ENCODE measurements at regions not wholly inside any gene's neighbourhood (a gene's known extent, or its start where the extent isn't known, plus 50 kb on each side); places are given as distances from the start of the nearest gene placed in this dataset.

DNA sequence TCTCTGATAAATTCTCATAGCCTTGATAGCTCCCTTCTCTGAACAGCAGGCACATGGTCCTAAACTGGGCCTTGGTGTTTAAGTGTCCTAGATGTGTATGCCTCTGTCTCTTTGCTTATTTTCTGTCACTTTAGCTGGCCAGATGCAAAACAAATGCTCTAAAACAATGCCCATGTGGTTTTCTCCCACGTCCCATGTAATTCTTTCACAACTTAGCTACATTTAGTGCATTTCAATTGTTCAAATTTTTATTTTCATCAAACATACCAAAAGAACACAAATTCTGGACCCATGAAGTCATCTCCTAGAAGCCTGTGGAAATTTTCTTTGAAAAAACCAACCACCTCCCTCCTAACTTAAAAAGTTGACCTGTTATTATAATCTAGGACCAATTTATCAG lies 491.3 kb upstream of the AGTR1 start:
- no peaks in the 10 kb centered on the region; the same call in 1 of the 2 replicates for H3K4me1 ChIP-seq
- DNase-seq = no peak

GRCh38 chr3:148208975-148209374 lies 488.7 kb upstream of the AGTR1 start:
- DNase-seq = no peak
- Histone ChIP-seq H3K4me1 (no peaks in the 10 kb centered on the region; the same call in 1 of the 2 replicates), H3K9me3 (no peaks in the 10 kb centered on the region), H3K36me3 (no peaks in the 10 kb centered on the region), H3K4me3 (ENCODE audit: low read depth, low read length) (no peak overlapping the region), H3K27me3 (no peaks in the 10 kb centered on the region)
- TF ChIP-seq, protein P1, sequence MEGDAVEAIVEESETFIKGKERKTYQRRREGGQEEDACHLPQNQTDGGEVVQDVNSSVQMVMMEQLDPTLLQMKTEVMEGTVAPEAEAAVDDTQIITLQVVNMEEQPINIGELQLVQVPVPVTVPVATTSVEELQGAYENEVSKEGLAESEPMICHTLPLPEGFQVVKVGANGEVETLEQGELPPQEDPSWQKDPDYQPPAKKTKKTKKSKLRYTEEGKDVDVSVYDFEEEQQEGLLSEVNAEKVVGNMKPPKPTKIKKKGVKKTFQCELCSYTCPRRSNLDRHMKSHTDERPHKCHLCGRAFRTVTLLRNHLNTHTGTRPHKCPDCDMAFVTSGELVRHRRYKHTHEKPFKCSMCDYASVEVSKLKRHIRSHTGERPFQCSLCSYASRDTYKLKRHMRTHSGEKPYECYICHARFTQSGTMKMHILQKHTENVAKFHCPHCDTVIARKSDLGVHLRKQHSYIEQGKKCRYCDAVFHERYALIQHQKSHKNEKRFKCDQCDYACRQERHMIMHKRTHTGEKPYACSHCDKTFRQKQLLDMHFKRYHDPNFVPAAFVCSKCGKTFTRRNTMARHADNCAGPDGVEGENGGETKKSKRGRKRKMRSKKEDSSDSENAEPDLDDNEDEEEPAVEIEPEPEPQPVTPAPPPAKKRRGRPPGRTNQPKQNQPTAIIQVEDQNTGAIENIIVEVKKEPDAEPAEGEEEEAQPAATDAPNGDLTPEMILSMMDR (IDR thresholded peaks at IDR 0.05; ENCODE audit: low read depth, low read length) = no peak

More for the DNA sequence above, 491.3 kb upstream of the AGTR1 start:
- Histone ChIP-seq H3K36me3 (no peaks in the 10 kb centered on the region), H3K9me3 (no peaks in the 10 kb centered on the region), H3K27me3 (no peaks in the 10 kb centered on the region), H3K4me3 (ENCODE audit: low read depth, low read length) (no peak overlapping the region)
- TF ChIP-seq, protein P1 (IDR thresholded peaks at IDR 0.05; ENCODE audit: low read depth, low read length) = no peak

- H3K9me3 ChIP-seq = no peaks in the 10 kb centered on the region
- no peak overlapping the region for H3K4me3 ChIP-seq (ENCODE audit: low read depth, low read length)
- no peaks in the 10 kb centered on the region for H3K27me3 ChIP-seq
- DNase-seq = no peak
- TF ChIP-seq, protein P1 (IDR thresholded peaks at IDR 0.05; ENCODE audit: low read depth, low read length) = no peak
- H3K4me1 ChIP-seq = no peaks in the 10 kb centered on the region; the same call in 1 of the 2 replicates
- H3K36me3 ChIP-seq = no peaks in the 10 kb centered on the region
Observed at GRCh38 chr3:148211725-148212124, 486.0 kb upstream of the AGTR1 start.

DNA sequence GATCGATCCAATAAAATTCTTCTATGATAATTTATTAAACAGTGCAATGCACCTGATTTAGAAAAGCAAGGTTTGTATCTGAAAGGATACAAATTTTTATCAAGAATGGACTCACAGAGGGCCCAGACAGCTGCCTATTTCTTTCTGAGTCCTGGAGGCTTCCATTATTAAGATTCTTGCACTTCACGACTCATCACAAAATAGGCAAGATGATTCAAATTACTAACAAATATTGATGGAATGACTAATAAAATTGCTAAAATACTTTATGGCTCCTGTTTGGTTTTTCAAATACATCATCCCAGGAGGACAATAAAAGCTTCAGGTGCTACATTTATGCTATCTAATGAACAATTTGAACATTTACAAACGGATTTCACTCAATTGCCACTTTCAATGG lies 483.0 kb upstream of the AGTR1 start:
- Histone ChIP-seq H3K27me3 (no peaks in the 10 kb centered on the region), H3K9me3 (no peaks in the 10 kb centered on the region), H3K4me1 (no peaks in the 10 kb centered on the region), H3K4me3 (ENCODE audit: low read depth, low read length) (no peak overlapping the region), H3K36me3 (no peaks in the 10 kb centered on the region)
- TF ChIP-seq, protein P1 (IDR thresholded peaks at IDR 0.05; ENCODE audit: low read depth, low read length) = no peak
- no peak for DNase-seq

GRCh38 chr3:148217317-148217716 lies 480.4 kb upstream of the AGTR1 start:
- TF ChIP-seq, protein P1 (IDR thresholded peaks at IDR 0.05; ENCODE audit: low read depth, low read length) = no peak
- H3K36me3 ChIP-seq = no peaks in the 10 kb centered on the region
- H3K4me1 ChIP-seq = no peaks in the 10 kb centered on the region
- H3K4me3 ChIP-seq (ENCODE audit: low read depth, low read length) = no peak overlapping the region
- no peaks in the 10 kb centered on the region for H3K27me3 ChIP-seq
- no peak for DNase-seq
- no peaks in the 10 kb centered on the region for H3K9me3 ChIP-seq

GRCh38 chr3:148218222-148218621 lies 479.5 kb upstream of the AGTR1 start:
- no peak overlapping the region for H3K4me3 ChIP-seq (ENCODE audit: low read depth, low read length)
- H3K36me3 ChIP-seq = no peaks in the 10 kb centered on the region
- no peaks in the 10 kb centered on the region for H3K9me3 ChIP-seq
- no peaks in the 10 kb centered on the region for H3K4me1 ChIP-seq
- H3K27me3 ChIP-seq = no peaks in the 10 kb centered on the region
- DNase-seq = no peak
- TF ChIP-seq, protein P1 (IDR thresholded peaks at IDR 0.05; ENCODE audit: low read depth, low read length) = no peak
